OCI-LY3 (cell line): ENCODE measurements at regions not wholly inside any gene's neighbourhood (a gene's known extent, or its start where the extent isn't known, plus 50 kb on each side); places are given as distances from the start of the nearest gene placed in this dataset.

ENCODE experiments used
- H2AFZ ChIP-seq: fragments of 200-600, 300-600 bp; shearing (Covaris generic); 2 replicates; pipeline ENCODE4 v1.6.0; 2014; ENCODE audit warnings: antibody characterized with exemption, low read depth, low read length
- H3K27ac ChIP-seq: fragments of 200-600, 300-600 bp; sonication (generic); 2 replicates; pipeline ENCODE4 v1.5.1; 2014; ENCODE audit warnings: mild to moderate bottlenecking, low read length, moderate library complexity, mixed read lengths
- H3K27me3 ChIP-seq: fragments of 200-600, 300-600 bp; sonication (generic); 2 replicates; pipeline ENCODE4 v1.6.1; 2014; ENCODE audit warnings: low read depth, low read length, mixed read lengths
- H3K36me3 ChIP-seq: fragments of 200-600, 300-600 bp; sonication (generic); replicated peaks from 2 replicates; pipeline ENCODE3; 2014; ENCODE audit warnings: low read depth, low read length, mixed read lengths
- H3K4me1 ChIP-seq: fragments of 300-600, 200-600 bp; sonication (generic); 2 replicates; pipeline ENCODE4 v1.6.1; 2014; ENCODE audit warnings: low read length, mixed read lengths
- H3K4me2 ChIP-seq: fragments of 200-600, 300-600 bp; sonication (generic); 2 replicates; pipeline ENCODE4 v1.6.1; 2014; ENCODE audit warnings: low read length, mixed read lengths
- H3K4me3 ChIP-seq: fragments of 300-600, 200-600 bp; sonication (generic); 2 replicates; pipeline ENCODE4 v1.5.1; 2014; ENCODE audit warnings: antibody characterized with exemption, mild to moderate bottlenecking, low read length, moderate library complexity
- H3K79me2 ChIP-seq: fragments of 300-600, 200-600 bp; shearing (Covaris generic); 2 replicates; pipeline ENCODE4 v1.6.1; 2014; ENCODE audit warnings: mild to moderate bottlenecking, low read length, mixed read lengths
- H3K9ac ChIP-seq: fragments of 300-600, 200-600 bp; shearing (Covaris generic); 2 replicates; pipeline ENCODE4 v1.6.0; 2014; ENCODE audit warnings: mild to moderate bottlenecking, low read length, moderate library complexity
- H3K9me3 ChIP-seq: fragments of 200-600, 300-600 bp; shearing (Covaris generic); 2 replicates; pipeline ENCODE4 v1.6.1; 2014; ENCODE audit warnings: low read length, mixed read lengths; ENCODE audit not compliant: insufficient read depth
- H4K20me1 ChIP-seq: fragments of 200-600, 300-600 bp; sonication (generic); 2 replicates; pipeline ENCODE4 v1.6.1; 2016; ENCODE audit warnings: low read length, mixed read lengths; ENCODE audit not compliant: insufficient read depth
- EZH2phosphoT487 ChIP-seq: fragments of 200-600 bp; shearing (Covaris generic); IDR thresholded peaks from 2 replicates; pipeline ENCODE4 v1.6.1; 2018; ENCODE audit warnings: antibody characterized with exemption, mixed run types, low read depth
- TF ChIP-seq, protein P1 (sequence below): fragments of 200-600, 300-600 bp; sonication (generic); IDR thresholded peaks from 2 replicates; pipeline ENCODE4 v1.5.1; 2014; ENCODE audit warnings: antibody characterized with exemption, low read length, low read depth

DNA sequence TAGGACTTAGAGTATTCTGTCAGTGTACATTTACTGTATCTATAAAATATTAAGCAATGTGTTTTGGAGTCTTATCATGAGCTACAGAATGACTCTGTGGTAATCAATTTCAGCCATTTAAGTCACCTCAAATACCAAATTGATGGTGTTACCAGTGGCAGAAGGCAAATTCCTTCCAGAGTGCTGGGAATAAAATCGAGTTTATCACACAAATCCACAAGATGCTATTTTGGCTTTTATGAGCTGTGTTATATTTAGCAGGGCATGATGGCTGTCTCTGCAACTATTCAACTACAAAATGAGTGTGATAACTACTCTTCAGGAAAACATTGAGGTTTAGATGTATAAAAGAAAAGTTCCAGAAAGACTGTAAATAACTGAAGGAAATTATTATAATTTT is 78.2 kb downstream of the AREG start:
- no peaks in the 10 kb centered on the region for H3K4me1 ChIP-seq
- no peak overlapping the region for H3K4me2 ChIP-seq
- H3K27me3 ChIP-seq: no peaks in the 10 kb centered on the region
- H3K36me3 ChIP-seq: no peaks in the 10 kb centered on the region
- no peak overlapping the region for H3K27ac ChIP-seq
- H3K79me2 ChIP-seq: no peaks in the 10 kb centered on the region
- no peaks in the 10 kb centered on the region for H3K9me3 ChIP-seq
- no peak for TF ChIP-seq EZH2phosphoT487
- TF ChIP-seq, protein P1, sequence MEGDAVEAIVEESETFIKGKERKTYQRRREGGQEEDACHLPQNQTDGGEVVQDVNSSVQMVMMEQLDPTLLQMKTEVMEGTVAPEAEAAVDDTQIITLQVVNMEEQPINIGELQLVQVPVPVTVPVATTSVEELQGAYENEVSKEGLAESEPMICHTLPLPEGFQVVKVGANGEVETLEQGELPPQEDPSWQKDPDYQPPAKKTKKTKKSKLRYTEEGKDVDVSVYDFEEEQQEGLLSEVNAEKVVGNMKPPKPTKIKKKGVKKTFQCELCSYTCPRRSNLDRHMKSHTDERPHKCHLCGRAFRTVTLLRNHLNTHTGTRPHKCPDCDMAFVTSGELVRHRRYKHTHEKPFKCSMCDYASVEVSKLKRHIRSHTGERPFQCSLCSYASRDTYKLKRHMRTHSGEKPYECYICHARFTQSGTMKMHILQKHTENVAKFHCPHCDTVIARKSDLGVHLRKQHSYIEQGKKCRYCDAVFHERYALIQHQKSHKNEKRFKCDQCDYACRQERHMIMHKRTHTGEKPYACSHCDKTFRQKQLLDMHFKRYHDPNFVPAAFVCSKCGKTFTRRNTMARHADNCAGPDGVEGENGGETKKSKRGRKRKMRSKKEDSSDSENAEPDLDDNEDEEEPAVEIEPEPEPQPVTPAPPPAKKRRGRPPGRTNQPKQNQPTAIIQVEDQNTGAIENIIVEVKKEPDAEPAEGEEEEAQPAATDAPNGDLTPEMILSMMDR: no peak
- no peak overlapping the region for H3K9ac ChIP-seq
- no peak overlapping the region for H3K4me3 ChIP-seq
- no peak overlapping the region for H2AFZ ChIP-seq
- no peaks in the 10 kb centered on the region for H4K20me1 ChIP-seq

GRCh38 chr4:74524985-74525384 is 80.0 kb downstream of the AREG start:
- Histone ChIP-seq H3K79me2 (no peaks in the 10 kb centered on the region), H3K4me2 (no peak overlapping the region), H3K4me1 (no peaks in the 10 kb centered on the region), H2AFZ (no peak overlapping the region), H3K36me3 (no peaks in the 10 kb centered on the region), H3K4me3 (no peak overlapping the region), H3K9me3 (no peaks in the 10 kb centered on the region), H4K20me1 (no peaks in the 10 kb centered on the region), H3K27me3 (no peaks in the 10 kb centered on the region), H3K27ac (no peak overlapping the region), H3K9ac (no peak overlapping the region)
- TF ChIP-seq, protein P1: no peak
- TF ChIP-seq EZH2phosphoT487: no peak

DNA sequence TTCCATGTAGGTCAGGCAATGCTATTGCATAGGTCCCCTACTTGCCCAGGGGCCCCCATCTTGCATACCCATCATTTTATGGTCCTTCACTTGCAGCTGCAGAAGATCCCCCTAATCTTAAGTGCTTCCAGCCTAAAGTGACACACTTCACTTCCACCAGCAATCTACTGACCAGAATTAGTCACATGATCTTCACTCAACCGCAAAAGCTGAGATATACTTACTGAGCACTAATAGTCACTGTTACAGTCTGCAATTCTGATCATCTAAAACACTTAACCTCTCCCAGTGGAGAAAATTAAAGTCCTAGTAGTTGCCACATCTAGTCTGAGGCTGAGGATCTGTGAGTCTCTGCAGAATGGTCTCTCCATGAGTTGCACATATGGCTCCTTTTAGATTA is 82.1 kb downstream of the AREG start:
- H3K36me3 ChIP-seq: no peaks in the 10 kb centered on the region
- no peaks in the 10 kb centered on the region for H3K79me2 ChIP-seq
- no peak overlapping the region for H3K4me2 ChIP-seq
- 0 out of 2 replicates have a peak, but pooled peaks cover 3% of the 10 kb centered on the region for H3K4me1 ChIP-seq
- no peak overlapping the region for H2AFZ ChIP-seq
- H4K20me1 ChIP-seq: no peaks in the 10 kb centered on the region
- H3K9me3 ChIP-seq: no peaks in the 10 kb centered on the region
- no peaks in the 10 kb centered on the region for H3K27me3 ChIP-seq
- H3K4me3 ChIP-seq: no peak overlapping the region
- no peak overlapping the region for H3K27ac ChIP-seq
- no peak overlapping the region for H3K9ac ChIP-seq
- TF ChIP-seq EZH2phosphoT487: no peak
- TF ChIP-seq, protein P1: no peak

DNA sequence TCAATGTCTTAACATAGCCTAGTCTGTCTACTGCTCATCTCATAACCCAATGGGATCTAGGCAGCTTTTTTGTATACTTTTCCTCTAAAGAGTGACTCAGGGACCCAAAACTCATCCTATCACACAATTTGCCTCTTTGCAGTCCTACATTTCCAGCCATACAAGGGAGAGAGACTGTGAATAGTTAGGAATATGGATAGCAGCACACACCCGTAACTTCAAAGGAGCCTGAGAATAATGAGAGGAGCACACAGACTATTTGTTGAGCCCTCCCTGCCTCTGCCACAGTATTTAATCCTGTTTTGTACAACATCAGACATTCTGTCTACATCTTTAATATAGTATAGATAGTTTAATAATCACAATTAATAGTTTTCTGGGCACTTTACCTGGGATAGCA is 83.2 kb downstream of the AREG start:
- Histone ChIP-seq H3K9me3 (no peaks in the 10 kb centered on the region), H3K36me3 (no peaks in the 10 kb centered on the region), H3K27me3 (0 out of 2 replicates have a peak, but pooled peaks cover 4% of the 10 kb centered on the region), H3K79me2 (no peaks in the 10 kb centered on the region), H3K27ac (no peak overlapping the region), H3K4me1 (0 out of 2 replicates have a peak, but pooled peaks cover 3% of the 10 kb centered on the region), H3K4me3 (no peak overlapping the region), H3K4me2 (no peak overlapping the region), H3K9ac (no peak overlapping the region), H2AFZ (no peak overlapping the region), H4K20me1 (no peaks in the 10 kb centered on the region)
- TF ChIP-seq, protein P1: no peak
- no peak for TF ChIP-seq EZH2phosphoT487
